ENCODE measurements at regions not wholly inside any gene's neighbourhood (a gene's known extent, or its start where the extent isn't known, plus 50 kb on each side); places are given as distances from the start of the nearest gene placed in this dataset.

GRCh38 chr3:117509858-117510257 is 800.3 kb downstream of the TUSC7 start:
- TF ChIP-seq CTCF (IDR thresholded peaks at IDR 0.05; ENCODE audit: low read length) = no peak
- TF ChIP-seq EZH2 (optimal IDR thresholded peaks at IDR 0.05; ENCODE audit: low read depth, low read length) = no peak
- no peak for TF ChIP-seq EZH2phosphoT487 (IDR thresholded peaks at IDR 0.05; ENCODE audit: low read length)

Measured in MM.1S (cell line).